ENCODE measurements at regions not wholly inside any gene's neighbourhood (a gene's known extent, or its start where the extent isn't known, plus 50 kb on each side); places are given as distances from the start of the nearest gene placed in this dataset.

DNA sequence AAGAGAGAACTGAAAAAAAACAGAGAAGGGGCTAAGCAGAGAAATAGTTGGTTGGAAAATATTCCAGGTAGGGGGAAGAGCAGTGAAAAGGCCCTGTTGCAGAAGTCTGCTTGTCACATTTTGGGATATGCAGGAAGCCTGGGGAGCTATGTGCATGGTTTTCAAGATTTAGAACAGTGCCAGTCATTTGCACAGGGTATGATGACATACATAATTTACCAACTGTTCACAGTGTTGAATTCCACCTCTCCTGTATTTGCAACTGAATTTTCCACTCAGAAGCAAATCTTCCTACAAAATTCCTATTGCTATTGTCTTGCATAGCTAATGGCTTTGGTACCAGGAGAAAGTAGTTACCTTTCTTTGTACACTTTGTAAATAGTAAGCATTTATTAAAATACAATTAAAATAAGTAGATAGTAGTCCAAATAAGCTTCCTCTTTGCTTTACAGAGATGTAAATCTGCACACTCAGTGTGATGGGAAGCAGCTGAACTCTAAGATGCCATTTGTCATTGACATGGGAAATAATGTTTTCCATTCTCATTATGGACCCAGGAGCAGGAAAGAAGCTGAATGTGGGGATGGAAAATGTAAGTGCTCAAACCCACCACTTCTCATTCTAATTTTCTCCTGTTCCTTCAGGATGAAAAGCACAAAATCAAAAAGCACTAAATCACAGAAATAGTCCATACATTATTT, 177.4 kb downstream of the BTG1 start:
- TF ChIP-seq, protein P1, sequence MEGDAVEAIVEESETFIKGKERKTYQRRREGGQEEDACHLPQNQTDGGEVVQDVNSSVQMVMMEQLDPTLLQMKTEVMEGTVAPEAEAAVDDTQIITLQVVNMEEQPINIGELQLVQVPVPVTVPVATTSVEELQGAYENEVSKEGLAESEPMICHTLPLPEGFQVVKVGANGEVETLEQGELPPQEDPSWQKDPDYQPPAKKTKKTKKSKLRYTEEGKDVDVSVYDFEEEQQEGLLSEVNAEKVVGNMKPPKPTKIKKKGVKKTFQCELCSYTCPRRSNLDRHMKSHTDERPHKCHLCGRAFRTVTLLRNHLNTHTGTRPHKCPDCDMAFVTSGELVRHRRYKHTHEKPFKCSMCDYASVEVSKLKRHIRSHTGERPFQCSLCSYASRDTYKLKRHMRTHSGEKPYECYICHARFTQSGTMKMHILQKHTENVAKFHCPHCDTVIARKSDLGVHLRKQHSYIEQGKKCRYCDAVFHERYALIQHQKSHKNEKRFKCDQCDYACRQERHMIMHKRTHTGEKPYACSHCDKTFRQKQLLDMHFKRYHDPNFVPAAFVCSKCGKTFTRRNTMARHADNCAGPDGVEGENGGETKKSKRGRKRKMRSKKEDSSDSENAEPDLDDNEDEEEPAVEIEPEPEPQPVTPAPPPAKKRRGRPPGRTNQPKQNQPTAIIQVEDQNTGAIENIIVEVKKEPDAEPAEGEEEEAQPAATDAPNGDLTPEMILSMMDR (IDR thresholded peaks at IDR 0.05): no peak
- TF ChIP-seq POLR2A (IDR thresholded peaks at IDR 0.05) (no peak), POLR2AphosphoS5 (IDR thresholded peaks at IDR 0.05) (no peak), EP300 (IDR thresholded peaks at IDR 0.05) (no peak)
